Mesenchymal stem cell (in vitro differentiated cells and primary cell): ENCODE measurements at regions not wholly inside any gene's neighbourhood (a gene's known extent, or its start where the extent isn't known, plus 50 kb on each side); places are given as distances from the start of the nearest gene placed in this dataset.

ENCODE experiments used
- DNase-seq: peaks from one replicate; pipeline ENCODE4 v3.0.0-alpha.2; 2013
- H2AFZ ChIP-seq: one replicate; pipeline ENCODE4 v1.6.1; 2013; ENCODE audit warnings: low read depth, mild to moderate bottlenecking, control low read depth, inconsistent platforms, low read length, moderate library complexity
- H2AK5ac ChIP-seq: 2 replicates; pipeline ENCODE4 v1.6.1; 2013; ENCODE audit warnings: low read length, moderate library complexity, mild to moderate bottlenecking, inconsistent platforms; ENCODE audit not compliant: severe bottlenecking
- H2BK120ac ChIP-seq: one replicate; pipeline ENCODE4 v1.6.1; 2013; ENCODE audit warnings: low read depth, mild to moderate bottlenecking, inconsistent platforms, low read length, moderate library complexity
- H2BK12ac ChIP-seq, 2 experiments: one replicate each; pipeline ENCODE4 v1.6.1; 2013; ENCODE audit warnings: inconsistent platforms in 2 of 2, low read length in 2 of 2, mild to moderate bottlenecking in 2 of 2, moderate library complexity in 2 of 2, control low read depth in 1 of 2
- H2BK15ac ChIP-seq: one replicate; pipeline ENCODE4 v1.6.1; 2013; ENCODE audit warnings: mild to moderate bottlenecking, low read depth, inconsistent platforms; ENCODE audit not compliant: poor library complexity, severe bottlenecking
- H2BK5ac ChIP-seq: 2 replicates; pipeline ENCODE4 v1.6.1; 2013; ENCODE audit warnings: low read depth, mild to moderate bottlenecking, low read length, control low read depth, inconsistent platforms; ENCODE audit not compliant: poor library complexity, severe bottlenecking
- H3K14ac ChIP-seq, 2 experiments: one replicate each; pipeline ENCODE4 v1.6.1; 2013; ENCODE audit warnings: inconsistent platforms in 2 of 2, low read length in 2 of 2, control low read depth in 1 of 2, mild to moderate bottlenecking in 1 of 2, moderate library complexity in 1 of 2
- H3K18ac ChIP-seq, 2 experiments: one replicate each; pipeline ENCODE4 v1.6.1; 2013; ENCODE audit warnings: inconsistent platforms in 2 of 2, low read length in 2 of 2, control low read depth in 1 of 2, low read depth in 1 of 2, mild to moderate bottlenecking in 1 of 2
- H3K23ac ChIP-seq, 2 experiments: one replicate each; pipeline ENCODE4 v1.6.1; 2013; ENCODE audit warnings: inconsistent platforms in 2 of 2, low read length in 2 of 2, mild to moderate bottlenecking in 2 of 2, moderate library complexity in 2 of 2, control low read depth in 1 of 2
- H3K27ac ChIP-seq: 2 replicates; pipeline ENCODE4 v1.5.1; 2013; ENCODE audit warnings: mild to moderate bottlenecking, moderate library complexity, low read length, control low read depth, inconsistent platforms; ENCODE audit not compliant: poor library complexity, severe bottlenecking
- H3K27me3 ChIP-seq, 2 experiments: 2 replicates each; pipeline versions ENCODE4 v1.6.1 to v1.7.0; 2013; ENCODE audit warnings: low read length in 2 of 2, mild to moderate bottlenecking in 2 of 2, moderate library complexity in 2 of 2, control low read depth in 1 of 2, inconsistent platforms in 1 of 2; ENCODE audit not compliant: control insufficient read depth in 1 of 2, insufficient read depth in 1 of 2
- H3K36me3 ChIP-seq, 2 experiments: 2 replicates each; pipeline versions ENCODE4 v1.6.1 to v1.7.0; 2013; ENCODE audit warnings: low read length in 2 of 2, control low read depth in 1 of 2, inconsistent platforms in 1 of 2, low read depth in 1 of 2, mild to moderate bottlenecking in 1 of 2; ENCODE audit not compliant: insufficient read depth in 2 of 2, control insufficient read depth in 1 of 2
- H3K4ac ChIP-seq, 2 experiments: one replicate each; pipeline ENCODE4 v1.6.1; 2013; ENCODE audit warnings: inconsistent platforms in 2 of 2, low read length in 2 of 2, mild to moderate bottlenecking in 2 of 2, moderate library complexity in 2 of 2, control low read depth in 1 of 2, low read depth in 1 of 2
- H3K4me1 ChIP-seq: 2 replicates; pipeline ENCODE4 v1.6.1; 2013; ENCODE audit warnings: low read depth, low read length, control low read depth; ENCODE audit not compliant: control insufficient read depth, insufficient read depth
- H3K4me2 ChIP-seq: 2 replicates; pipeline ENCODE4 v1.6.1; 2013; ENCODE audit warnings: low read length, mild to moderate bottlenecking, inconsistent platforms; ENCODE audit not compliant: poor library complexity, severe bottlenecking
- H3K4me3 ChIP-seq, 2 experiments: 2 replicates each; pipeline versions ENCODE4 v1.5.1 to v1.7.0; 2013; ENCODE audit warnings: low read length in 2 of 2, mild to moderate bottlenecking in 2 of 2, control low read depth in 1 of 2, low read depth in 1 of 2; ENCODE audit not compliant: insufficient read depth in 1 of 2
- H3K79me1 ChIP-seq: replicated peaks from 2 replicates; pipeline ENCODE4 v1.6.1; 2013; ENCODE audit warnings: mild to moderate bottlenecking, control low read depth, low read length, inconsistent platforms; ENCODE audit not compliant: poor library complexity, severe bottlenecking
- H3K9ac ChIP-seq: 2 replicates; pipeline ENCODE4 v1.7.0; 2013; ENCODE audit warnings: mild to moderate bottlenecking, low read length, moderate library complexity
- H3K9me3 ChIP-seq: 2 replicates; pipeline ENCODE4 v1.7.0; 2013; ENCODE audit warnings: mild to moderate bottlenecking, low read length; ENCODE audit not compliant: control insufficient read depth
- H4K8ac ChIP-seq: one replicate; pipeline ENCODE4 v1.6.1; 2013; ENCODE audit warnings: inconsistent platforms, mild to moderate bottlenecking, low read length, moderate library complexity
- H4K91ac ChIP-seq: one replicate; pipeline ENCODE4 v1.6.1; 2013; ENCODE audit warnings: mild to moderate bottlenecking, low read length, inconsistent platforms
- WGBS: methylation state at CpG from one replicate; pipeline ENCODE4 v1.1.7; 2013; ENCODE audit warnings: mixed read lengths; 5-methylcytosine and 5-hydroxymethylcytosine counted together

DNA sequence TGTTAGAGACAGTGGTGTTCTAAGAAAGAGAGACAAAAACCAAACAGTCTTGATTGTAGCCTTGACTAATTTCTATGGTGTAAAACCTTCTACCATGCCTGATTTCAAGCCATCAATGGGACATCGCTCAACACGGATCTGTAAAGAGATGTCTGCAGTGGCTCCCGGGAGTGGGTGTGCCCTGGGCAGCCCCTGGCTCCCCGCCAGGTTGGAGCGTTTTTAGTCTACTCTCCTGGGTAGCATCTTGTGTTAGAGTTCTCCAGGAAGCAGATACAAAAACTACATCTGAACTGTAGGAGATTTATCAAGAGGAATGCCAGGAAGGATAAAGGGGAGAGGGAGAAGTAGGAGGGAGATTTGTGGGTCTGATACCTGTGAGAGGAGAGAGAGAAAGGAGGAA is 1212.9 kb downstream of the BCL11B start:
- Histone ChIP-seq H2AFZ (no peak overlapping the region), H4K91ac (no peak overlapping the region), H3K18ac (no peak overlapping the region), H3K4me1 (no peaks in the 10 kb centered on the region), H2BK12ac (no peak overlapping the region), H2AK5ac (no peak overlapping the region), H3K9me3 (no peaks in the 10 kb centered on the region), H3K27me3 (no peaks in the 10 kb centered on the region), H3K27ac (no peak overlapping the region), H3K23ac (no peak overlapping the region), H2BK5ac (no peak overlapping the region), H3K4me3 (no peak overlapping the region), H3K9ac (no peak overlapping the region), H3K4me2 (no peak overlapping the region), H3K79me1 (no peaks in the 10 kb centered on the region), H3K4ac (no peak overlapping the region), H4K8ac (no peak overlapping the region), H2BK15ac (no peak overlapping the region), H3K36me3 (no peaks in the 10 kb centered on the region), H3K14ac (no peak overlapping the region), H2BK120ac (no peak overlapping the region)
- WGBS = 80% methylated on average over 5 of the region's 5 CpGs
- no peak for DNase-seq

- no peaks in the 10 kb centered on the region for H3K27me3 ChIP-seq
- H2AFZ ChIP-seq = no peak overlapping the region
- H3K9ac ChIP-seq = no peak overlapping the region
- H3K36me3 ChIP-seq = no peaks in the 10 kb centered on the region
- no peak overlapping the region for H2BK120ac ChIP-seq
- no peak overlapping the region for H3K4me3 ChIP-seq
- 78% methylated on average over 10 of the region's 10 CpGs for WGBS
- no peak overlapping the region for H3K14ac ChIP-seq
- H2AK5ac ChIP-seq = no peak overlapping the region
- H4K91ac ChIP-seq = no peak overlapping the region
- H3K23ac ChIP-seq = no peak overlapping the region
- no peak for DNase-seq
- no peaks in the 10 kb centered on the region for H3K4me1 ChIP-seq
- no peaks in the 10 kb centered on the region for H3K79me1 ChIP-seq
- no peak overlapping the region for H2BK12ac ChIP-seq
- H3K4me2 ChIP-seq = no peak overlapping the region
- H3K27ac ChIP-seq = no peak overlapping the region
- no peak overlapping the region for H2BK5ac ChIP-seq
- no peak overlapping the region for H3K18ac ChIP-seq
- no peaks in the 10 kb centered on the region for H3K9me3 ChIP-seq
- H3K4ac ChIP-seq = no peak overlapping the region
- no peak overlapping the region for H2BK15ac ChIP-seq
- H4K8ac ChIP-seq = no peak overlapping the region
These were observed 1209.9 kb downstream of the BCL11B start for GRCh38 chr14:98062083-98062482.

DNA sequence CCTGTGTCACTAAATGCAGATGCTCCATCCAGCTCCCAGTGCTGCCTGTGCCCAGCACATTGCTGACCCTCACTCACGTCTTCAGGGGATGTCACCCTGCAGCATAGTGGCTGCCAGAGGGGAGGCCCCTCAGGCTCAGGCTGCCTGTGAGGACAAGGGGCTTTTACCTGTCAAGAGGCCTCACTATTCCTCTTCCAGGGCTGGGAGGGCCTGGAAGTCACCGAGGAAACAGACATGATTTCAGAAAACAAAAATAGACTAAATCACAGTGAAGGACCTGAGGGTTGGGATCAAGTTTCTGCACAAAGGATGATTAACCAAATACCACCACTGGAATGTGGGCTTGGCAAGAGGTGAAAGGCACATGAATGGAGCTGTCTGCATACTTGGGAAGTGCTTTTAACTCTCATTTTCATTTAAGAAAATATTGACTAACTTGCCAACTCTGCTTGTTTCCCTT is 1202.3 kb downstream of the BCL11B start:
- Histone ChIP-seq H3K79me1 (no peaks in the 10 kb centered on the region), H3K4me1 (peaks cover 3% of the 10 kb centered on the region), H3K9ac (no peak overlapping the region), H4K91ac (no peak overlapping the region), H3K4me2 (no peak overlapping the region), H3K14ac (no peak overlapping the region), H2BK120ac (no peak overlapping the region), H2BK5ac (no peak overlapping the region), H2BK12ac (no peak overlapping the region), H3K36me3 (no peaks in the 10 kb centered on the region), H3K4ac (no peak overlapping the region), H3K4me3 (no peak overlapping the region), H3K27me3 (no peaks in the 10 kb centered on the region), H4K8ac (no peak overlapping the region), H3K27ac (no peak overlapping the region), H3K9me3 (no peaks in the 10 kb centered on the region), H2AK5ac (no peak overlapping the region), H2AFZ (no peak overlapping the region), H2BK15ac (no peak overlapping the region), H3K23ac (no peak overlapping the region), H3K18ac (no peak overlapping the region)
- DNase-seq = no peak
- 52% methylated on average over 2 of the region's 2 CpGs for WGBS

DNA sequence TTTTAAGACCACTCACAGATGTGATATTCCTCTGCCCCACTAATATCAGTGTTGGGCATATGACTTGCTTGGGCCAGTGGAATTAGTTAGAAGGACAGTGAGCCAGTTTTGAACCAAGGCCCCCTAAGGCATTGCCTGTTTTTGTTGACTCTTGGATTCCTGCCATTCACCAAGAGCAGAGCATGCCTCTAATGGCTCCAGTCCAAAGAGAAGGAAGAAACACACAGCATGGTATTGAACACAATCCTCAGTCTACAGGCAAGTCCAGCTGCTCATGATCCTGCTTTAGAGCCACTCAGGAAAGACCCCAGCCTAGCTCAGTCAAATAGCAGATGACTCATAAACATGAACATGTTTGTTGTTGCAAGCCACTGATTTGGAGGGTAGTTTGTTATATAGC is 1201.5 kb downstream of the BCL11B start:
- Histone ChIP-seq H3K9ac (no peak overlapping the region), H3K18ac (no peak overlapping the region), H2BK12ac (no peak overlapping the region), H3K27me3 (no peaks in the 10 kb centered on the region), H3K4me2 (no peak overlapping the region), H4K91ac (no peak overlapping the region), H3K14ac (no peak overlapping the region), H2AK5ac (no peak overlapping the region), H2BK120ac (no peak overlapping the region), H3K4me1 (peaks cover 3% of the 10 kb centered on the region), H3K36me3 (no peaks in the 10 kb centered on the region), H2BK15ac (no peak overlapping the region), H3K23ac (no peak overlapping the region), H3K27ac (no peak overlapping the region), H3K4ac (no peak overlapping the region), H3K9me3 (no peaks in the 10 kb centered on the region), H3K79me1 (no peaks in the 10 kb centered on the region), H2AFZ (no peak overlapping the region), H3K4me3 (no peak overlapping the region), H2BK5ac (no peak overlapping the region), H4K8ac (no peak overlapping the region)
- DNase-seq = no peak
